SU-DHL-6 (cell line): ENCODE measurements at regions not wholly inside any gene's neighbourhood (a gene's known extent, or its start where the extent isn't known, plus 50 kb on each side); places are given as distances from the start of the nearest gene placed in this dataset.

Experiments used
- H2AFZ ChIP-seq: fragments of 200-600 bp; sonication (generic); 2 replicates; pipeline ENCODE4 v1.6.1; 2014; ENCODE audit warnings: low read depth, mild to moderate bottlenecking, moderate library complexity, mixed read lengths, antibody characterized with exemption, low read length; ENCODE audit not compliant: severe bottlenecking
- H3F3A ChIP-seq: fragments of 200-600 bp; shearing (Covaris generic); 2 replicates; pipeline ENCODE4 v1.6.0; 2016; ENCODE audit warnings: antibody characterized with exemption, mild to moderate bottlenecking; ENCODE audit not compliant: insufficient read depth
- H3K27ac ChIP-seq: fragments of 200-600 bp; sonication (generic); 2 replicates; pipeline ENCODE4 v1.5.1; 2016; ENCODE audit warnings: low read depth, mild to moderate bottlenecking, low read length, moderate library complexity, mixed read lengths
- H3K27me3 ChIP-seq: fragments of 200-600 bp; sonication (generic), shearing (Covaris generic); 2 replicates; pipeline ENCODE4 v1.6.0; 2014; ENCODE audit warnings: mild to moderate bottlenecking, low read length
- H3K36me3 ChIP-seq: fragments of 200-600 bp; sonication (generic); 2 replicates; pipeline ENCODE4 v1.6.1; 2014; ENCODE audit warnings: mild to moderate bottlenecking, low read length, mixed read lengths
- H3K4me2 ChIP-seq: fragments of 300-600, 200-600 bp; shearing (Covaris generic), sonication (generic); 2 replicates; pipeline ENCODE4 v1.6.0; 2014; ENCODE audit warnings: low read length, low read depth, mild to moderate bottlenecking; ENCODE audit not compliant: poor library complexity, severe bottlenecking
- H3K4me3 ChIP-seq: fragments of 200-600 bp; sonication (generic); 2 replicates; pipeline ENCODE4 v1.5.1; 2014; ENCODE audit warnings: antibody characterized with exemption, low read length, mild to moderate bottlenecking, mixed read lengths; ENCODE audit not compliant: insufficient read depth, poor library complexity, severe bottlenecking
- H3K79me2 ChIP-seq: fragments of 200-600 bp; sonication (generic); 2 replicates; pipeline ENCODE4 v1.6.1; 2014; ENCODE audit warnings: mild to moderate bottlenecking, low read length, moderate library complexity; ENCODE audit not compliant: insufficient read depth
- H3K9ac ChIP-seq: fragments of 200-600 bp; sonication (generic); 2 replicates; pipeline ENCODE4 v1.7.0; 2014; ENCODE audit warnings: mild to moderate bottlenecking, low read length
- H3K9me2 ChIP-seq: fragments of 200-600 bp; sonication (generic); replicated peaks from 2 replicates; pipeline ENCODE4 v1.6.1; 2014; ENCODE audit warnings: low read length; ENCODE audit not compliant: insufficient read depth
- H3K9me3 ChIP-seq: fragments of 200-600 bp; sonication (generic); 2 replicates; pipeline ENCODE4 v1.6.1; 2014; ENCODE audit warnings: low read length, mixed read lengths; ENCODE audit not compliant: insufficient read depth
- H4K20me1 ChIP-seq: fragments of 200-600 bp; sonication (generic); 2 replicates; pipeline ENCODE4 v1.6.1; 2014; ENCODE audit warnings: low read depth, mild to moderate bottlenecking, antibody characterized with exemption, low read length, moderate library complexity, mixed read lengths
- EZH2phosphoT487 ChIP-seq: fragments of 200-600 bp; sonication (generic), shearing (Covaris generic); conservative IDR thresholded peaks from 2 replicates; pipeline ENCODE4 v1.6.1; 2018; ENCODE audit warnings: mild to moderate bottlenecking, antibody characterized with exemption, low read length, moderate library complexity, mixed read lengths
- TF ChIP-seq, protein P1 (sequence below): fragments of 200-600 bp; sonication (generic); IDR thresholded peaks from one replicate; pipeline ENCODE4 v1.5.1; 2017; ENCODE audit warnings: antibody characterized with exemption, mild to moderate bottlenecking, low read length, moderate library complexity; ENCODE audit not compliant: insufficient read depth, poor library complexity, severe bottlenecking

DNA sequence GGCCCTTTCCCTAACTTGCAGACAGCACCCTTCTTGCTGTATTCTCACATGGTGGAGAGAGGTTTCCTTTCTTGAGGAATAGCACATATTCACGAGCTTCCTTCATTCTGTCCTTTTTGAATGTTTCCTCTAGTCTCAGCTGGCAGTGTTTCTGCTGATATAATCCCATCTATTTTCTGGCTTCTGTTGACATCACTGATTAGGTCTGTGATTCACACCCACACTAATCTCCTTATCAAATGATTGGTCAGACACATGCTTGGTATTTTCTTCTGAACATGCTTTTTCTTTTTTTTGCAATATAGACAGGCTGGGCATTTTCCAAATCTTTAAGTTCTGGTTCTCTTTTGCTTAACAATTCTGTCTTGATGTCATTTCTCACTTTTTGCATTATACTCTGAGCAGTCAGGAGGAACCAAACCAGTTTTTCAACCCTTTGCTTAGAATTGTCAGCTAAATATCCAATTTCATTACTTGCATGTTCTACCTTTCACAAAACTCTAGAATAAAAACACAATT lies 65.4 kb downstream of the OXSM start:
- no peak overlapping the region for H3K4me3 ChIP-seq
- H2AFZ ChIP-seq = no peak overlapping the region
- H3K79me2 ChIP-seq = no peaks in the 10 kb centered on the region
- no peaks in the 10 kb centered on the region for H4K20me1 ChIP-seq
- H3K27ac ChIP-seq = no peak overlapping the region
- H3K27me3 ChIP-seq = no peaks in the 10 kb centered on the region
- H3K9ac ChIP-seq = no peak overlapping the region
- no peaks in the 10 kb centered on the region for H3K9me3 ChIP-seq
- H3F3A ChIP-seq = no peaks in the 10 kb centered on the region
- H3K9me2 ChIP-seq = no peaks in the 10 kb centered on the region
- no peak overlapping the region for H3K4me2 ChIP-seq
- TF ChIP-seq EZH2phosphoT487 = no peak
- TF ChIP-seq, protein P1, sequence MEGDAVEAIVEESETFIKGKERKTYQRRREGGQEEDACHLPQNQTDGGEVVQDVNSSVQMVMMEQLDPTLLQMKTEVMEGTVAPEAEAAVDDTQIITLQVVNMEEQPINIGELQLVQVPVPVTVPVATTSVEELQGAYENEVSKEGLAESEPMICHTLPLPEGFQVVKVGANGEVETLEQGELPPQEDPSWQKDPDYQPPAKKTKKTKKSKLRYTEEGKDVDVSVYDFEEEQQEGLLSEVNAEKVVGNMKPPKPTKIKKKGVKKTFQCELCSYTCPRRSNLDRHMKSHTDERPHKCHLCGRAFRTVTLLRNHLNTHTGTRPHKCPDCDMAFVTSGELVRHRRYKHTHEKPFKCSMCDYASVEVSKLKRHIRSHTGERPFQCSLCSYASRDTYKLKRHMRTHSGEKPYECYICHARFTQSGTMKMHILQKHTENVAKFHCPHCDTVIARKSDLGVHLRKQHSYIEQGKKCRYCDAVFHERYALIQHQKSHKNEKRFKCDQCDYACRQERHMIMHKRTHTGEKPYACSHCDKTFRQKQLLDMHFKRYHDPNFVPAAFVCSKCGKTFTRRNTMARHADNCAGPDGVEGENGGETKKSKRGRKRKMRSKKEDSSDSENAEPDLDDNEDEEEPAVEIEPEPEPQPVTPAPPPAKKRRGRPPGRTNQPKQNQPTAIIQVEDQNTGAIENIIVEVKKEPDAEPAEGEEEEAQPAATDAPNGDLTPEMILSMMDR = no peak
- no peaks in the 10 kb centered on the region for H3K36me3 ChIP-seq

DNA sequence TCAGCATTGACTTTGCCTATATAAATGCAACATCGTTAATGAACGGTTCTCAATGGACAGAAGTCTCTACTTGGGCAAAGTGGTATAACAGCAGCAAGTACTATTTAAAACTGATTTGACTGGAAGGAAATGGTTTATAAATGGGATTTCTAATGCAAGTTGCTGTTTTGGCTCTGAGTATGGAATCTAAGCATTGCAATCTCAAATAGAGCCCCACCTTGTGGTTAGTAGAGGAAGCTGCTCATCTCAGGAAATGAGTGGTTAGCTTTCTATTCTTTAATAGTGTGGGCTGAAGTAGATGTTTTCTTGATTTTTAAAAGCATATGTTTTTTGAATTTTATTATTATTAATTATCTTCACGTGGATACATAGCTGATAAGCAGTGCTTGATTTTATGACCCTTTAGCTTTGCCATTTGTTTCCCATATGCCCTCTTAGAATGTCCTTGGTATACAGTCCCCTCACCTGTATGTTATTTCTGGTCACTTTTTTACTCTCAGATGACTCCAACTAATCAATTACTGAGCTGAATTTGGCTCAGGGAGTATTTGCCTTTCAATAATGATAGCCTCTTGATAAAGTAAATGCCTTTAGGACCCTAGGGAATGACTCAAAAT lies 67.1 kb downstream of the OXSM start:
- Histone ChIP-seq H3K4me3 (no peak overlapping the region), H3K9me2 (no peaks in the 10 kb centered on the region), H3K9ac (no peak overlapping the region), H3K27ac (no peak overlapping the region), H2AFZ (no peak overlapping the region), H3K9me3 (no peaks in the 10 kb centered on the region), H4K20me1 (no peaks in the 10 kb centered on the region), H3F3A (no peaks in the 10 kb centered on the region), H3K36me3 (no peaks in the 10 kb centered on the region), H3K4me2 (no peak overlapping the region), H3K79me2 (no peaks in the 10 kb centered on the region), H3K27me3 (no peaks in the 10 kb centered on the region)
- TF ChIP-seq, protein P1 = peak; percentile 77
- no peak for TF ChIP-seq EZH2phosphoT487

DNA sequence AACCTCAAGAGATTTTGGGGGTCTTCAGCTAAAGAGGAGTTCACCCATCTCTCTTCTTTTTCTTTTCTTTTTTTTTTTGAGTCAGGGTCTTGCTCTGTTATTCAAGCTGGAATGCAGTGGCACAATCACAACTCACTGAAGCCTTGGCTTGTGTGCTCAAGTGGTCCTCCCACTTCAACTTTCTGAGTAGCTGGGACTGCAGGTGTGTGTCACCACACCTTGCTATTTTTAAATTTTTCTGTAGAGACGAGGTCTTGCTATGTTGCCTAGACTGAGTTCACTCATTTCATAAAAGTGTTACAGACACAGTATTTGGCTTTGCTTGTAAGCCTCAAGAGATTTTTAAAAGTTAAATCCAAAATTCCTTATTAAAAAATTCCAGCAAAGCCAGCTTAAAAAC lies 71.7 kb downstream of the OXSM start:
- Histone ChIP-seq H3K9ac (no peak overlapping the region), H3K9me2 (no peaks in the 10 kb centered on the region), H3K36me3 (no peaks in the 10 kb centered on the region), H2AFZ (no peak overlapping the region), H4K20me1 (no peaks in the 10 kb centered on the region), H3K27me3 (no peaks in the 10 kb centered on the region), H3K4me2 (no peak overlapping the region), H3K9me3 (no peaks in the 10 kb centered on the region), H3K4me3 (no peak overlapping the region), H3K79me2 (no peaks in the 10 kb centered on the region), H3K27ac (no peak overlapping the region), H3F3A (no peaks in the 10 kb centered on the region)
- TF ChIP-seq, protein P1 = no peak
- no peak for TF ChIP-seq EZH2phosphoT487
